ENCODE measurements at regions not wholly inside any gene's neighbourhood (a gene's known extent, or its start where the extent isn't known, plus 50 kb on each side); places are given as distances from the start of the nearest gene placed in this dataset.
"Not testable (repeated sequence)": the region's sequence is repeated elsewhere in the genome, so short reads cannot be mapped to it uniquely, and the experiment has no call there.

- no peak for DNase-seq
These were observed 121.8 kb downstream of the KCNA5 start for GRCh38 chr12:5165296-5165970.

- no peak for DNase-seq
These were observed 123.3 kb downstream of the KCNA5 start for GRCh38 chr12:5166976-5167375.

- no peak for DNase-seq
These were observed 124.5 kb downstream of the KCNA5 start for GRCh38 chr12:5168148-5168547.

DNA sequence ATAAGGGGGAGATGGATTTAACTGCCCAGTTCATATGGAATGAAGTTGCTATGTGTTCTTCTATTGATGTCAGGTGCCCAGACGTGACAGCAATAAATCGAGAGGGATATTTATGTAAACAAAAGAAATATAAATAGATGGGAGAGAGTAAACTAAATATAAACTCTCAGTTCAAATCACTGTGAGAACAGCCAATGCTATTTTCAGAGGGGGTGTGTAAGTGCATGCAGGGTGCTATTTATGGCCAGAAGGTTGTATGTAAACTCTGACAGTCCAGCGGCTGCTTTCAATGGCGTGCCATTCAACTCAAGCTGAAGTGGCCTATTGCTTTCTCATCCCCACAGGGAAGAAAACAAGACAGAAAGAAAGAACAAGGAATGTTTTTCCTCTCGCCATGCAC is 127.2 kb downstream of the KCNA5 start:
- DNase-seq = no peak

DNA sequence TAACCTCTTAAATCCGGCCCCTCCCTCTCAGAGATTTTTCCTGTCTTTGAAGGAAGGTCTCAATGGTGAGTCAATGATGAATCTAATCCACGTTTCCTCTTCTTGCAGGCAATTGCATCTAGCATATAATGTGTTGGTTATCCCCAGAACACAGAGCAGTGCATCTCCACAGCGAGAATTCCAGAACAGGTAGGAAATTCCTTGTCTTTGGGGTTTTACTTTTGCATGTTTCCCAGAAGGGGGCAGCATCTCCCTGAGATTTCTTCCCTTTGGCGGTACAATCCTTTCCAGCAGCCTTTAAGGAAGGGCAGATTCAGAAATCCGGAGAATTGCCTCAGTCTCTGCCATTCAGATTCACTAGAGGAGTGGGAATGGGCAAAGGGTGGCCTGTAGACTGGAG is 128.0 kb downstream of the KCNA5 start:
- DNase-seq = no peak

- DNase-seq = no peak
These were observed 129.2 kb downstream of the KCNA5 start for GRCh38 chr12:5172886-5173285.

DNA sequence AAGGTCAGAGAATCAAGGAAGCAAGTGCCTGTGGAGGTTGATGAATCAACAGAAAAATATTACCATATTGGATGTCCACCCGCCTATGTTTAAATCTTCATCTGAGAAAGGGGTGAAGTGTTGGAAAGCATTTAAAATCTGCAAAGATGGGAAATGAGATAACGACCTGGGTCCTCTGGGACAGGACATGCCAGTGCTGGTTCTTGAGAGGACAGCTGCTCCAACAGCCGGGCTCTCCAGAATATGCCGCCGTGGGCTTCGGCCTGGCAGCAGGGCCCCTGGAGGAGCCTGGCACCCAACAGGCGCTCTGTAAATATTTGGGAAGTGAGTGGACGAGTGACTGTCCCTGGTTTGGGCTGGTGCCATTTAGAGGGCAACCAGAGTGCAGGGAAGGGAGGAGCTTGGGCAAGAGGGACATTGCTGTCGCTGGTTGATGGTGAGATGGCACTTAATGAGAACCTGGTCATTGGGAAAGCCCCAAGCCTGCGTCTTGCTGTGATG is 129.9 kb downstream of the KCNA5 start:
- DNase-seq = no peak

- DNase-seq = not testable (repeated sequence)
These were observed 131.7 kb downstream of the KCNA5 start for GRCh38 chr12:5175415-5175814.

- DNase-seq = no peak
These were observed 132.4 kb downstream of the KCNA5 start for GRCh38 chr12:5176036-5176435.

GRCh38 chr12:5177096-5177495 is 133.4 kb downstream of the KCNA5 start:
- no peak for DNase-seq

- no peak for DNase-seq
These were observed 134.1 kb downstream of the KCNA5 start for GRCh38 chr12:5177731-5178130.

DNA sequence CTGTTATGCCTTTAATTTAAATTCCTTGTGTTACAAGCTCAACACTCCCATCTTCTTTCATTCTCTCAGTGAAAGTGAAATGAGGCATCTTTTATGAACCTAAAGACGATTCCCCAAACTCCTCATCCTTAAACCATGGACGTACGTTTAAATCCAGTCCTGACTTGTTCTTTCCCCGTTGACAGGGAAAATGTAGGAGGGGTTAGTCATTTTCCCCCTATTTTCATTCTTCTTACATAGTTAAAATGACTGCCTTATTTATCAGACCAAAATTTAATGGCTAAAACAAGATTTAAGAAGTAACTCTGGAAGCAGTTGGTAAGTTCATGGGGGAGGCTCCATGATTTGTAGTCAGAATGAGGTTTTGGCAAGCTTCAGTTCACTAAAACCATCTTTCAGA is 134.9 kb downstream of the KCNA5 start:
- DNase-seq = no peak

DNA sequence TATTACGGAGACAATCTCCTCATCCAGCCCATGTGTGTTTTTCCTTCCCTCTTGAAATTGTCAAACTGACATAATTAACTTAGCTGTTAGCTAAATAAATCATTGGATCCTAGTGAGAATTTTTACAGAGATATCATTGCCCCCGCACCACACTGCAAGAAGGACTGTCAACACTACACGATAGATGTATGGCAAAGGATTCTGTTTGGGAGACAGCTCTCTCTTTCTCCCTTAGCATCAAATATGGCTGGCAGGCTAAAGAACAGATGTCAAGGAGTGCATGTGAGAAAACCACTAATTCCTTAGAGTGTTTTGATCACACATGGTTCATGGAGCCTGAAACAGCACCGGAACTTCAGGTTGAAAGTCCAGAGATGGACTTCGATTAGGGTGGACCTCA is 136.8 kb downstream of the KCNA5 start:
- DNase-seq = no peak

GRCh38 chr12:5184186-5184585 is 140.5 kb downstream of the KCNA5 start:
- no peak for DNase-seq

- DNase-seq = no peak
These were observed 141.9 kb downstream of the KCNA5 start for GRCh38 chr12:5185435-5186069.

- no peak for DNase-seq
These were observed 143.0 kb downstream of the KCNA5 start for GRCh38 chr12:5186715-5187114.

- DNase-seq = no peak
These were observed 143.5 kb downstream of the KCNA5 start for GRCh38 chr12:5187136-5187535.

DNA sequence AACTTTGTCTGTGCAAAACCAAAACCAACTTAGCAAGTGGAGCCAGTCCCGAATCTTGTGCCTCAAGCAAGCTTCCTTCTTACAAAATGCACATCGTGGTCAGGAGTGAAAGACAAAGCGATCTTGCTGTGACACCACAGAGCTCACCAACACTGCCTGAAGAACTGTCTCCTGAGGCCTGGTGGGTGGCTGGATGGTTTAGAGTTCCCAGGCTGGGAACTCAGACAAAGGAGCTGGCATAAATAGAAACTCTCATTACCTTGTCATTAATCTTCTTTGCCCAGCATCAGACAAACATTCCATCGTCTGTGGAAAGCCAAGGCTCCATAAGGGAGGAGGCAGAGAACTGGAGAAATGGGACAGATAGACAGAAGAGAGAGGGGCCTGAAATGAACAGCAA is 144.8 kb downstream of the KCNA5 start:
- no peak for DNase-seq

- no peak for DNase-seq
These were observed 145.5 kb downstream of the KCNA5 start for GRCh38 chr12:5189173-5189572.

DNA sequence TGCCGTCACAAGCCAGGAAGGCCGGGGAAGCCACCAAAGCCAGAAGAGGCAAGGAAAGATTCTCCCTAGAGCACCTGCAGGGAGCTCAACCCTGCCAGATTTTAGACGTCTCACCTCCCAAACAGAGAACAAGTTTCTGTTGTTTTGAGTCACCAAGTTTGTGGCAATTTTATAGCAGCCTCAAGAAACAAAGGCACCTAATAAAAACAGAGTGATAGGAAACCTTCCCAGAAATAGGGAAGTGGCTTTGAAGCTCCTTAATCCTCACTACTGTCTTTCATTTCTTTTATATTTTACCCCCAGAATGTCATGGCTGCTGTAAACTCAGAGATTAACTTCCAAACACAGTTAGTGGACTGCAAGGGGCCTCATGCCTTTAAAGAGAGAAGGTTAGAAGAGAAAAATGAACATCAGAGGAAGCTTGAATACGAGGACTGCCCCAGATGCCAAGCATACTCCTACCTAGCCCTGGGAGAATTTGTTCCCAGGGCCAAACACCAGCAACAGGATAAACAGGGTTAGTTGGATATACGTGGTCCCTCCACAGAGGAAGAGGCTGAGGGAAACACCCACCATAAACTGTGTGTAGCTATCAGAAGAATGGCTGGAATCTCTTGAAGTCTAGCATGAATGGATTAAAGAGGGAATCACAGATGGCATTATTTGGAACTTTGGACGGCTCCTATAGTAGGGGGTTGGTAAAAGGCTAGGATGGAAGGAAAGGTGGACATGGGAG is 148.3 kb downstream of the KCNA5 start:
- DNase-seq = no peak

- DNase-seq = no peak
These were observed 149.0 kb downstream of the KCNA5 start for GRCh38 chr12:5192726-5193125.

DNA sequence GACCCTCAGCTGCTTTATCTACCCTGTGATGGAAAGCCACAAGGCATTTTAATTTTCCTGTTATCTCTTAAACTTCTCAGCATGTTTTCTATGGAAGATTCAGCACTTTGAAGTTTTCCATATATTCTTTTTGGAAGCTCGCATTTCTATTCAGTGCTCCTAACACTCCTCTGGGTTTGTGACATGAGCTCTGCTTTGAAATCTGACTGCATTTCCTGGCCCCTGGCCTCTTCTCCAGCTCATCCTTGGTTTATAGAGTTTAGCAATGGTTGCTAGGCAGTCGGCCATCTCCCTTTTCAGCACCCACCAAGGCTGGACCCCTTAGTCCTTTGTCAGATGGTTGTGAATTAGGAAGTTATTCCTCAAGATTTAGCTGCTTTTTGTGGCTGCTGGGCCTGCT is 150.6 kb downstream of the KCNA5 start:
- DNase-seq = no peak

DNA sequence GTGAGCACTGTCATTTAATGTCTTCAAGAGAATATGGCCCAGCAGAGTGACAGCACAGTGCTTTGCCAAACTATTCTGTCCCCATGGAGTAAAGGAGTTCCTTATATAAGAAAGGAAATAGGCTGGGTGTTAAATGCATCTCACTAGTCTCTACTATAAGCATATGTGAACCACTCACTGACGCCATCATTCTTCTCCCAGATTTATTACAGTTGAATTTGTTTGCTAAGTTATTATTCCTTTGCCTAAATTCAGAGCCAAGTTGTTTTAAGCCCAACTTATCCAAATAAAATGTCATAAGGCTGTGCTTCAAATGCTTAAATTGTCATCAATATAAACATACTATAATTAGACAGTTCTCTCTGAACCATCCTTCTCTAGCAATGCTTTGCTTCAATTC is 151.6 kb downstream of the KCNA5 start:
- DNase-seq = no peak

DNA sequence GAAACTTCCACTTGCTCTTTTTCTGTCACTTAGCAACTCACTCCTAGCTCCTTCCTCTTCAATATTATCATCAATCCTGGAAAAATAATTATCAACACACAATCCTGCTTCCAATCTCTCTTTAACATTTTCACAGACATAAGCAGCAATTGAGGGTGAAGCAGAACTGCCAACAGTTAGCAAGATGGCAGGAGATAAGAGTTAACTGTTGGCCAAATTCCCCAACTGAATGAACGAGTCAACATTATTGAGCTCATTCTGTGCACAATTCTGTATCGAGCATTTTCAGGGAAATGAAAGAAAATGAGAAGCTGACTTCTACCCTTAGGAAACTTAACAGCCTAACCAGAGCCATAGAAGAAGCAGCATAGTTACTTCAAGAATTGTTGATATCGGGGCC is 152.0 kb downstream of the KCNA5 start:
- DNase-seq = no peak

All from NCI-H1930 (cell line).